ENCODE measurements at regions not wholly inside any gene's neighbourhood (a gene's known extent, or its start where the extent isn't known, plus 50 kb on each side); places are given as distances from the start of the nearest gene placed in this dataset.

- TF ChIP-seq FOSL1 (IDR thresholded peaks at IDR 0.05; ENCODE audit: low read depth) (no peak), SIN3A (IDR thresholded peaks at IDR 0.05; ENCODE audit: low read depth) (no peak), SP1 (IDR thresholded peaks at IDR 0.05; ENCODE audit: low read depth) (no peak), CTCF (IDR thresholded peaks at IDR 0.05 in 2 of 3, conservative IDR thresholded peaks at IDR 0.05 in 1 of 3; ENCODE audit: borderline replicate concordance in 1 of 3, insufficient read depth in 1 of 3, low read depth in 2 of 3, low read length in 2 of 3) (no peak), ZFX (IDR thresholded peaks at IDR 0.05) (no peak), ZNF274 (IDR thresholded peaks at IDR 0.05; ENCODE audit: low read depth, low read length) (no peak), POLR2AphosphoS5 (IDR thresholded peaks at IDR 0.05; ENCODE audit: low read depth, low read length) (no peak), EZH2 (IDR thresholded peaks at IDR 0.05) (no peak)
- TF ChIP-seq, protein P1, sequence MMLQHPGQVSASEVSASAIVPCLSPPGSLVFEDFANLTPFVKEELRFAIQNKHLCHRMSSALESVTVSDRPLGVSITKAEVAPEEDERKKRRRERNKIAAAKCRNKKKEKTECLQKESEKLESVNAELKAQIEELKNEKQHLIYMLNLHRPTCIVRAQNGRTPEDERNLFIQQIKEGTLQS (IDR thresholded peaks at IDR 0.05): no peak
- TF ChIP-seq, protein P2, sequence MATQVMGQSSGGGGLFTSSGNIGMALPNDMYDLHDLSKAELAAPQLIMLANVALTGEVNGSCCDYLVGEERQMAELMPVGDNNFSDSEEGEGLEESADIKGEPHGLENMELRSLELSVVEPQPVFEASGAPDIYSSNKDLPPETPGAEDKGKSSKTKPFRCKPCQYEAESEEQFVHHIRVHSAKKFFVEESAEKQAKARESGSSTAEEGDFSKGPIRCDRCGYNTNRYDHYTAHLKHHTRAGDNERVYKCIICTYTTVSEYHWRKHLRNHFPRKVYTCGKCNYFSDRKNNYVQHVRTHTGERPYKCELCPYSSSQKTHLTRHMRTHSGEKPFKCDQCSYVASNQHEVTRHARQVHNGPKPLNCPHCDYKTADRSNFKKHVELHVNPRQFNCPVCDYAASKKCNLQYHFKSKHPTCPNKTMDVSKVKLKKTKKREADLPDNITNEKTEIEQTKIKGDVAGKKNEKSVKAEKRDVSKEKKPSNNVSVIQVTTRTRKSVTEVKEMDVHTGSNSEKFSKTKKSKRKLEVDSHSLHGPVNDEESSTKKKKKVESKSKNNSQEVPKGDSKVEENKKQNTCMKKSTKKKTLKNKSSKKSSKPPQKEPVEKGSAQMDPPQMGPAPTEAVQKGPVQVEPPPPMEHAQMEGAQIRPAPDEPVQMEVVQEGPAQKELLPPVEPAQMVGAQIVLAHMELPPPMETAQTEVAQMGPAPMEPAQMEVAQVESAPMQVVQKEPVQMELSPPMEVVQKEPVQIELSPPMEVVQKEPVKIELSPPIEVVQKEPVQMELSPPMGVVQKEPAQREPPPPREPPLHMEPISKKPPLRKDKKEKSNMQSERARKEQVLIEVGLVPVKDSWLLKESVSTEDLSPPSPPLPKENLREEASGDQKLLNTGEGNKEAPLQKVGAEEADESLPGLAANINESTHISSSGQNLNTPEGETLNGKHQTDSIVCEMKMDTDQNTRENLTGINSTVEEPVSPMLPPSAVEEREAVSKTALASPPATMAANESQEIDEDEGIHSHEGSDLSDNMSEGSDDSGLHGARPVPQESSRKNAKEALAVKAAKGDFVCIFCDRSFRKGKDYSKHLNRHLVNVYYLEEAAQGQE (IDR thresholded peaks at IDR 0.05; ENCODE audit: low read depth): no peak
- TF ChIP-seq, protein P3, sequence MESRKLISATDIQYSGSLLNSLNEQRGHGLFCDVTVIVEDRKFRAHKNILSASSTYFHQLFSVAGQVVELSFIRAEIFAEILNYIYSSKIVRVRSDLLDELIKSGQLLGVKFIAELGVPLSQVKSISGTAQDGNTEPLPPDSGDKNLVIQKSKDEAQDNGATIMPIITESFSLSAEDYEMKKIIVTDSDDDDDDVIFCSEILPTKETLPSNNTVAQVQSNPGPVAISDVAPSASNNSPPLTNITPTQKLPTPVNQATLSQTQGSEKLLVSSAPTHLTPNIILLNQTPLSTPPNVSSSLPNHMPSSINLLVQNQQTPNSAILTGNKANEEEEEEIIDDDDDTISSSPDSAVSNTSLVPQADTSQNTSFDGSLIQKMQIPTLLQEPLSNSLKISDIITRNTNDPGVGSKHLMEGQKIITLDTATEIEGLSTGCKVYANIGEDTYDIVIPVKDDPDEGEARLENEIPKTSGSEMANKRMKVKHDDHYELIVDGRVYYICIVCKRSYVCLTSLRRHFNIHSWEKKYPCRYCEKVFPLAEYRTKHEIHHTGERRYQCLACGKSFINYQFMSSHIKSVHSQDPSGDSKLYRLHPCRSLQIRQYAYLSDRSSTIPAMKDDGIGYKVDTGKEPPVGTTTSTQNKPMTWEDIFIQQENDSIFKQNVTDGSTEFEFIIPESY (IDR thresholded peaks at IDR 0.05; ENCODE audit: extremely low read depth, insufficient replicate concordance, low read length): no peak
These were observed 178.2 kb downstream of the NDFIP2 start for GRCh38 chr13:79659121-79659521.
